Right atrium auricular region (tissue), 2 donors: ENCODE measurements at regions not wholly inside any gene's neighbourhood (a gene's known extent, or its start where the extent isn't known, plus 50 kb on each side); places are given as distances from the start of the nearest gene placed in this dataset.

Experiments
- DNase-seq: peaks from one replicate; pipeline ENCODE4 v3.0.0-alpha.2; 2019; ENCODE audit warnings: low spot score
- H3K27ac ChIP-seq, 2 donors: fragments of 200-600 bp; sonication (generic); 1 replicate in 1 of 2; 2 replicates in 1 of 2; pipeline ENCODE4 v1.5.1; 2016 to 2019
- H3K27me3 ChIP-seq, 2 donors: fragments of 200-600 bp; sonication (generic); one replicate each; pipeline versions ENCODE4 v1.5.1 to v1.6.0; 2017 to 2019
- H3K36me3 ChIP-seq: fragments of 200-600 bp; sonication (generic); one replicate; pipeline ENCODE4 v1.5.1; 2016
- H3K4me1 ChIP-seq, 2 donors: fragments of 200-600 bp; sonication (generic); one replicate each; pipeline versions ENCODE4 v1.5.1 to v1.6.0; 2017 to 2019
- H3K4me3 ChIP-seq, 2 donors: fragments of 200-600 bp; sonication (generic); 1 replicate in 1 of 2; 2 replicates in 1 of 2; pipeline ENCODE4 v1.5.1; 2017 to 2019; ENCODE audit warnings: mild to moderate bottlenecking in 1 of 2, moderate library complexity in 1 of 2
- H3K9me3 ChIP-seq, 2 donors: fragments of 200-600 bp; sonication (generic); one replicate each; pipeline ENCODE4 v1.5.1; 2019
- CTCF ChIP-seq, 2 donors: fragments of 200-600 bp; sonication (generic); IDR thresholded peaks; one replicate each; pipeline ENCODE4 v1.5.1; 2019; ENCODE audit warnings: antibody characterized with exemption in 2 of 2

GRCh38 chr12:41932470-41932991 lies 212.1 kb downstream of the GXYLT1 start:
- Histone ChIP-seq H3K9me3 (no peaks in the 10 kb centered on the region), H3K36me3 (no peaks in the 10 kb centered on the region), H3K27ac (peak overlapping the region; percentile 18 to 58), H3K27me3 (no peaks in the 10 kb centered on the region), H3K4me1 (no peaks in the 10 kb centered on the region), H3K4me3 (peak overlapping the region; percentile 40 to 54)
- DNase-seq = peak; percentile 71
- peak in 1 of 2 donors; percentile 26 for TF ChIP-seq CTCF (IDR thresholded peaks at IDR 0.05)

- no peak for TF ChIP-seq CTCF (IDR thresholded peaks at IDR 0.05)
- H3K27ac ChIP-seq = peak overlapping the region in 1 of 2 donors; percentile 17
- no peaks in the 10 kb centered on the region for H3K4me1 ChIP-seq
Measured at GRCh38 chr12:41930866-41931437, 213.7 kb downstream of the GXYLT1 start.

GRCh38 chr12:41924111-41924510 lies 220.6 kb downstream of the GXYLT1 start:
- no peak for DNase-seq
- H3K27ac ChIP-seq = no peak overlapping the region
- H3K9me3 ChIP-seq = no peaks in the 10 kb centered on the region
- H3K27me3 ChIP-seq = no peaks in the 10 kb centered on the region
- TF ChIP-seq CTCF (IDR thresholded peaks at IDR 0.05) = no peak
- no peak overlapping the region for H3K4me3 ChIP-seq
- no peaks in the 10 kb centered on the region for H3K36me3 ChIP-seq
- H3K4me1 ChIP-seq = no peaks in the 10 kb centered on the region

More at GRCh38 chr12:41930866-41931437, 213.7 kb downstream of the GXYLT1 start:
- H3K4me3 ChIP-seq = peak overlapping the region in 1 of 2 donors; percentile 1
- H3K27me3 ChIP-seq = no peaks in the 10 kb centered on the region
- H3K9me3 ChIP-seq = no peaks in the 10 kb centered on the region
- no peaks in the 10 kb centered on the region for H3K36me3 ChIP-seq
- no peak for DNase-seq

GRCh38 chr12:41923351-41923750 lies 221.3 kb downstream of the GXYLT1 start:
- H3K4me3 ChIP-seq = no peak overlapping the region
- TF ChIP-seq CTCF (IDR thresholded peaks at IDR 0.05) = no peak
- no peaks in the 10 kb centered on the region for H3K27me3 ChIP-seq
- no peaks in the 10 kb centered on the region for H3K9me3 ChIP-seq
- no peak overlapping the region for H3K27ac ChIP-seq
- H3K4me1 ChIP-seq = peaks cover 0 to 4% of the 10 kb centered on the region in 2 donors
- H3K36me3 ChIP-seq = no peaks in the 10 kb centered on the region
- no peak for DNase-seq

GRCh38 chr12:41920355-41920754 lies 224.3 kb downstream of the GXYLT1 start:
- no peak for DNase-seq
- H3K4me3 ChIP-seq = no peak overlapping the region

More at GRCh38 chr12:41920355-41920754, 224.3 kb downstream of the GXYLT1 start:
- H3K36me3 ChIP-seq = no peaks in the 10 kb centered on the region
- H3K4me1 ChIP-seq = peaks cover 0 to 14% of the 10 kb centered on the region in 2 donors
- no peak overlapping the region for H3K27ac ChIP-seq
- TF ChIP-seq CTCF (IDR thresholded peaks at IDR 0.05) = no peak
- no peaks in the 10 kb centered on the region for H3K9me3 ChIP-seq
- H3K27me3 ChIP-seq = no peaks in the 10 kb centered on the region
